ENCODE measurements at regions not wholly inside any gene's neighbourhood (a gene's known extent, or its start where the extent isn't known, plus 50 kb on each side); places are given as distances from the start of the nearest gene placed in this dataset.

GRCh38 chr16:86994651-86995171 lies 322.5 kb downstream of the C16orf95 start:
- DNase-seq (ENCODE audit: low read depth in 2 of 2): no peak

- no peak for DNase-seq (ENCODE audit: low read depth in 2 of 2)
Observed at GRCh38 chr16:86995456-86995855, 321.7 kb downstream of the C16orf95 start.

DNA sequence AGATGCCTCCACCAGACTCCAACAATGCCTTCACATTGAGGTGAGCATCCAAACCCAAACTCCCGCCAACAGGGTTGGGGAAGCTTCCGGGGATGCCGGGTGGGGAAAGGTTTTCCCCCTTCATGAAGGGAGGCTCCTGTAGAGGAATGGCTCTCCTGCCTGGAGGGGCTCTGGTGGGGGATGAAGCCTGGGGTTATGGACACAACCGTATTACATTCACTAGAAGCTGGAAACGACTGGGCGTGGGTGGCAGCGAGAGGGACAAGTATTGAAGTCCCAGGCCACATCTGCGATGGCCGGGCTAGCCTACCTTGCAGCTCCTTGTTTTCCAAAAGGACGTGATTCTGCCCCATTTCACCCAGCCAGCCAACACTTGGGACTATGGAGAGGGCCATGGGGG lies 321.1 kb downstream of the C16orf95 start:
- DNase-seq (ENCODE audit: low read depth in 2 of 2): no peak

DNA sequence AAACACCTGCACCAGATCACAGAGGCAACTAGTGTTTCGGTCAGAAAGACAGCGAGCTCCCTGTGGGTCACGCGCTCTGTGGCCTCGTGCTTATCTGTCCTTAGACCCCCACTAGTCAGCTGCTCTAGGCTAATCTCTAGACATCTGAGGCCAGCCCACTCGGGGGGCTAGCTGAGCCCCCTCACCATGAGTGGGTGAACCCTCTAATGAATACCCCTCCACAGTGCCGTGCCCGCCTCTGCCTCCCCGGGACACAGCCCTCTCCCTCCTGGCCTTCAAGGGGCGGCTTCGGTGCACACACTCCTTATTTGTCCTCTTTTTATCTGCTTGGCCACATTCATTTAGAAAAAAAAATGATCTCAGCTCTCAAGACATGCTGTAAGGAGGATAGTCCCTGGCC lies 320.1 kb downstream of the C16orf95 start:
- DNase-seq (ENCODE audit: low read depth in 2 of 2): no peak

GRCh38 chr16:86998196-86999001 lies 318.8 kb downstream of the C16orf95 start:
- no peak for DNase-seq (ENCODE audit: low read depth in 2 of 2)

GRCh38 chr16:87000001-87000400 lies 317.2 kb downstream of the C16orf95 start:
- no peak for DNase-seq (ENCODE audit: low read depth in 2 of 2)

DNA sequence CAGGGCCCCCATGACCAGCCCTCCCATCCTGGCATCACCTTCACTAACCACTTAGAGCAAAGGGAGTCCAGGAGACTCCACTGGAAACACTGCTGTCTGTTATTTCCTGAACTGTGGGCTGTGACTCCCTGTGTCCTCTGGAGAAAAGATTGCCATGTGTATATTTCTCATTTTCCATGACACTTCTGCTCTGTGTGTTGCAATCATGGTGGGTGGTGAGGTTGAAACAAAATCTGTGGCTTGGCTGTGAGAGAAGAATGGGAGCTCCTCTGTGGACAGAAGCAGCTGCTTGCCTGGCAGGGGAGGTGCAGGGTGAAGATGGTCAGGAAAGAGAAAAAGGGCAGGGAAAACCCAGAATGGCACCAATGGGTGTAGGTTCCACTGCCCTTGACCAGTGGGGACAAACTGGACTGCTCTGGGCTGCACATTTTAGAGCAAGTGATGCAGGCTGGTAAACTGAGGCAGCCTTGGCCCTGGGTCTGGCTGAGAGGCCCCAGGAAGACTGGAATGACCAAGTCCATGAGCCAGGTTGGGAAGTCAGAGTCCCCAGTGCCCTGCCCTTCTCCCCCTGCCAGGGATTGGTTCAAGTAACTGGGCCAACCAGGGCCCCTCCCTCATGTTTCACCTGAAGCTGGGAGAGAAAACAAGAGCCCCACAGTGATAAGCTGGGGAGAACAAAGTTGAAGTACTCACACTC lies 314.3 kb downstream of the C16orf95 start:
- DNase-seq (ENCODE audit: low read depth in 2 of 2): no peak

- DNase-seq (ENCODE audit: low read depth in 2 of 2): no peak
Observed at GRCh38 chr16:87003414-87003755, 313.8 kb downstream of the C16orf95 start.

- no peak for DNase-seq (ENCODE audit: low read depth in 2 of 2)
Observed at GRCh38 chr16:87006021-87006420, 311.2 kb downstream of the C16orf95 start.

- no peak for DNase-seq (ENCODE audit: low read depth in 2 of 2)
Observed at GRCh38 chr16:87006789-87007745, 310.1 kb downstream of the C16orf95 start.

DNA sequence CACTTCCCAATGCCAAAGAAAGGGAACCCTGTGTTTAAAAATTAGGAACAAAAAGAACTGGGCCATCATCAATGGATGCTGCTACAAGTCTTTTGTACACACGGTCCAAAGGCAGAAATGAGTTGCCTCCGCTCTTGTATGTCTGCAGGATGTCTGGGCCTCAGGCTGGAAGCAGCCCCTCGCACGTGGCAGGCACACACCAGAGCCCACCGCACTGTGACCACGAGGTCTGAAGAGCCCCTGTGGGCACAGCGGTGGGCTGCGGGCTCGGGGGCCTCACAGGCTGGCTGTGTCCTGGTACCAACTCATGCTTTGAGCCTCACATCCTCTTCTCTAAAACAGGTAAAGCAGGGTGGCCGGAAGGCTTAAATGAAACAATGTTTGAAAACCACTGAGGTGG lies 309.3 kb downstream of the C16orf95 start:
- DNase-seq (ENCODE audit: low read depth in 2 of 2): no peak

- no peak for DNase-seq (ENCODE audit: low read depth in 2 of 2)
Observed at GRCh38 chr16:87008664-87009063, 308.5 kb downstream of the C16orf95 start.

- DNase-seq (ENCODE audit: low read depth in 2 of 2): no peak
Observed at GRCh38 chr16:87012954-87013938, 303.9 kb downstream of the C16orf95 start.

- DNase-seq (ENCODE audit: low read depth in 2 of 2): no peak
Observed at GRCh38 chr16:87014112-87014511, 303.1 kb downstream of the C16orf95 start.

DNA sequence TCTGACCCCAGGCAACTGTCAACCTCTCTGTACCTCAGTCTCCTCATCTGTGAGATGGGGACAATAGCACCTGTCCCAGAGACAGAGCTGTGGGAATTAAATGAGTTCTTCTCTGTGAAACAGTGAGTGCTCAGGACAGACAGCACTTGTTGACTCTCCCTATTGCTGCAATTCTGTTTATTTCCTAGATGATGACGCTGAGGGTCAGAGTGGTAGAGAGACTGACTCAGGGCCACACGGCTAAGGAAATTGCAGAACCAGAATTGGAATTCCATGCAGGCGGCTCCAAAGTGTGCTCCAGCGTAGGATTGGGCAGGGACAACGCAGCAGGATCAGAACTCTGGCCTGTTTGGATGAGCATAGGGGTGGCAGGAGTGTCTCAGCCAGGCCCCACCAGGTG lies 302.2 kb downstream of the C16orf95 start:
- DNase-seq (ENCODE audit: low read depth in 2 of 2): no peak

- DNase-seq (ENCODE audit: low read depth in 2 of 2): no peak
Observed at GRCh38 chr16:87016046-87017035, 300.9 kb downstream of the C16orf95 start.

- no peak for DNase-seq (ENCODE audit: low read depth in 2 of 2)
Observed at GRCh38 chr16:87017371-87018012, 299.7 kb downstream of the C16orf95 start.

GRCh38 chr16:87025676-87026075 lies 291.5 kb downstream of the C16orf95 start:
- no peak for DNase-seq (ENCODE audit: low read depth in 2 of 2)

DNA sequence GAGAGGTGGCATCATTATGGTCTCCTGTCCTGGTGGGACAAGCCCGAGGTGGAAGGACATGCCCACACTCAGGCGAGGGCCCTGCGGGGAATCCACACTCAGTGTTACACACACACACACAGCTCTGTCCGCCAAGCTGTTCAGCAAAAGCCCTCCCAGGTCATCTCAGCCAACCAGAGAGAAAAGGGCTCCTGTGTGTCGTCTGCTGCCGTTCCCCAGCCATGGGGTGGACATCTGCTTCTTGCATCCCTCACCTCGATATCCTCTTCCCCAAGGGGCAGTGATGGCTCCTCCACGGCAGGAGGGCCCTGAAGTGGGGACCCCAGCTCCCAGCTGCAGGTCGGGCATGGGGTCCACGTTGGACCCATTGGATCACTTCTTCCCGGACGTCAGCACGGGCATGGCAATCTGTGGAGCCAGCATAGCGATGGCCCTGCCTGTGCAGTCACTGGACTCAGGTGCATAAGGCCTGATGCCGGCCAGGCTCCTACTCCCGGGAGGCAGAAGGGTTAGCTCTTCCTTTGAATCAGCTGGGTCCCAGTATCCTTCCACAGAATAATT lies 290.1 kb downstream of the C16orf95 start:
- DNase-seq (ENCODE audit: low read depth in 2 of 2): no peak

All from stimulated activated CD8-positive, alpha-beta memory T cell treated with anti-CD3 and anti-CD28 coated beads, Interleukin-15, amount 100 ng/mL, for 48 hours (primary cell).